ENCODE measurements at regions not wholly inside any gene's neighbourhood (a gene's known extent, or its start where the extent isn't known, plus 50 kb on each side); places are given as distances from the start of the nearest gene placed in this dataset.

DNA sequence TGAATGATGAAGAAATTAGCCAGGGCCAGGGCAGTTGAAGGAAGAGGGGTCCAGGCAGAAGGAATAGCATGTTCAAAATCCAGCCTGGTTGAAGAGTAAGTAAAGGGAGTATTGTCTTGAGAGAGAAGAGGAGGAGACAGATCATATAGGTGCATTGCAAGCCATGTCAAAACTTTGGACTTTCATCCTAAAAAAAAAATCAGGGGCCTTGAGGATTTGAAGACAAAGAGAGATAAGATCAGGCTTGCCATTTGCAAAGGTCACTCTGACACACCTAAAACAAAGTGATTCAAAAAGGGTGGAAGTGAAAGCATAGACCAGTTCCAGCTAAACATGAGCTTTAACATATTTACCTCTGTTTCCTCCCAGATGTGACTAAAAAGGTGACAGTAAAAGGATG is 95.7 kb upstream of the DRD2 start:
- TF ChIP-seq, protein P1, sequence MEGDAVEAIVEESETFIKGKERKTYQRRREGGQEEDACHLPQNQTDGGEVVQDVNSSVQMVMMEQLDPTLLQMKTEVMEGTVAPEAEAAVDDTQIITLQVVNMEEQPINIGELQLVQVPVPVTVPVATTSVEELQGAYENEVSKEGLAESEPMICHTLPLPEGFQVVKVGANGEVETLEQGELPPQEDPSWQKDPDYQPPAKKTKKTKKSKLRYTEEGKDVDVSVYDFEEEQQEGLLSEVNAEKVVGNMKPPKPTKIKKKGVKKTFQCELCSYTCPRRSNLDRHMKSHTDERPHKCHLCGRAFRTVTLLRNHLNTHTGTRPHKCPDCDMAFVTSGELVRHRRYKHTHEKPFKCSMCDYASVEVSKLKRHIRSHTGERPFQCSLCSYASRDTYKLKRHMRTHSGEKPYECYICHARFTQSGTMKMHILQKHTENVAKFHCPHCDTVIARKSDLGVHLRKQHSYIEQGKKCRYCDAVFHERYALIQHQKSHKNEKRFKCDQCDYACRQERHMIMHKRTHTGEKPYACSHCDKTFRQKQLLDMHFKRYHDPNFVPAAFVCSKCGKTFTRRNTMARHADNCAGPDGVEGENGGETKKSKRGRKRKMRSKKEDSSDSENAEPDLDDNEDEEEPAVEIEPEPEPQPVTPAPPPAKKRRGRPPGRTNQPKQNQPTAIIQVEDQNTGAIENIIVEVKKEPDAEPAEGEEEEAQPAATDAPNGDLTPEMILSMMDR (conservative IDR thresholded peaks at IDR 0.05; ENCODE audit: low read depth, low read length) = no peak
- TF ChIP-seq POLR2A (IDR thresholded peaks at IDR 0.05; ENCODE audit: low read depth, low read length) (no peak), SMC3 (IDR thresholded peaks at IDR 0.05; ENCODE audit: low read depth, low read length) (no peak), CEBPB (IDR thresholded peaks at IDR 0.05; ENCODE audit: low read depth, low read length) (no peak)

Measured in IMR-90 (cell line).